B cell (primary cell): ENCODE measurements at regions not wholly inside any gene's neighbourhood (a gene's known extent, or its start where the extent isn't known, plus 50 kb on each side); places are given as distances from the start of the nearest gene placed in this dataset.

Experiments
- ATAC-seq: fragments of 200-7000 bp; cut with Tn5 transposase; one replicate; pipeline ENCODE4 v1.10.0; 2021; ENCODE audit warnings: low read depth, mild to moderate bottlenecking, moderate number of reproducible peaks, moderate library complexity
- CTCF ChIA-PET: fragments of 350-600 bp; sonication (Branson Sonifier 250); formaldehyde crosslinking; loops from one replicate; lab custom pipeline; 2021; ENCODE audit warnings: antibody characterized with exemption, inconsistent platforms; lab: Charles Lee
- POLR2A ChIA-PET: fragments of 350-600 bp; sonication (Branson Sonifier 250); formaldehyde crosslinking; loops from one replicate; lab custom pipeline; 2021; ENCODE audit warnings: antibody characterized with exemption; lab: Charles Lee
- DNase-seq: peaks from one replicate; pipeline ENCODE4 v3.0.0; 2013
- H2AFZ ChIP-seq: 2 replicates; pipeline ENCODE4 v1.6.1; 2012; ENCODE audit warnings: mild to moderate bottlenecking, low read depth, low read length; ENCODE audit not compliant: insufficient read depth, poor library complexity, severe bottlenecking
- H3K27ac ChIP-seq, 2 donors: 1 replicate in 1 of 2; 2 replicates in 1 of 2; pipeline ENCODE4 v1.5.1; 2012 to 2013; ENCODE audit warnings: low read length in 2 of 2, mild to moderate bottlenecking in 2 of 2, moderate library complexity in 1 of 2
- H3K27me3 ChIP-seq, 4 experiments: fragments of 200-600 bp in 1 of 4; sonication (generic) in 1 of 4; replicated peaks in 1 of 4; 1 replicate in 2 of 4; 2 replicates in 2 of 4; pipeline versions ENCODE4 v1.6.1 to v1.7.0; 2013 to 2016; ENCODE audit warnings: low read length in 3 of 4, mild to moderate bottlenecking in 2 of 4, mixed read lengths in 1 of 4, moderate library complexity in 1 of 4; ENCODE audit not compliant: insufficient read depth in 4 of 4, control insufficient read depth in 3 of 4; ENCODE audit errors: control extremely low read depth in 1 of 4
- H3K36me3 ChIP-seq, 2 experiments: replicated peaks in 1 of 2; 1 replicate in 1 of 2; 2 replicates in 1 of 2; pipeline versions ENCODE4 v1.6.1 to v1.7.1; 2013; ENCODE audit warnings: low read length in 1 of 2; ENCODE audit not compliant: insufficient read depth in 2 of 2, control insufficient read depth in 1 of 2; ENCODE audit errors: control extremely low read depth in 1 of 2, extremely low read depth in 1 of 2
- H3K4me1 ChIP-seq, 2 donors: fragments of 200-600 bp in 1 of 2; sonication (generic) in 1 of 2; 1 replicate in 1 of 2; 2 replicates in 1 of 2; pipeline versions ENCODE4 v1.5.1 to v1.6.1; 2013 to 2017; ENCODE audit warnings: low read length in 2 of 2; ENCODE audit not compliant: control insufficient read depth in 2 of 2, insufficient read depth in 2 of 2
- H3K4me2 ChIP-seq: replicated peaks from 2 replicates; pipeline ENCODE3; 2012; ENCODE audit warnings: mild to moderate bottlenecking, low read depth, low read length; ENCODE audit not compliant: poor library complexity, severe bottlenecking
- H3K4me3 ChIP-seq, 5 experiments: fragments of 200-600 bp in 1 of 5; sonication (generic) in 1 of 5; 1 replicate in 3 of 5; 2 replicates in 2 of 5; pipeline versions ENCODE4 v1.5.1 to v1.7.0; 2011 to 2016; ENCODE audit warnings: low read length in 4 of 5, mild to moderate bottlenecking in 4 of 5, low read depth in 2 of 5, control low read depth in 1 of 5, moderate library complexity in 1 of 5; ENCODE audit not compliant: insufficient read depth in 1 of 5; ENCODE audit errors: control extremely low read depth in 1 of 5, extremely low read depth in 1 of 5
- H3K79me2 ChIP-seq: fragments of 200-600 bp; sonication (generic); one replicate; pipeline ENCODE4 v1.6.0; 2016; ENCODE audit warnings: low read length; ENCODE audit not compliant: control insufficient read depth, insufficient read depth
- H3K9ac ChIP-seq: fragments of 200-600 bp; sonication (generic); 2 replicates; pipeline ENCODE4 v1.6.1; 2017; ENCODE audit warnings: mild to moderate bottlenecking, low read length, moderate library complexity
- H3K9me3 ChIP-seq, 3 donors: one replicate each; pipeline versions ENCODE4 v1.6.1 to v1.7.1; 2013; ENCODE audit warnings: low read length in 2 of 3; ENCODE audit not compliant: control insufficient read depth in 2 of 3, insufficient read depth in 1 of 3; ENCODE audit errors: control extremely low read depth in 1 of 3
- H4K20me1 ChIP-seq: 2 replicates; pipeline ENCODE4 v1.6.0; 2012; ENCODE audit warnings: mild to moderate bottlenecking, low read length; ENCODE audit not compliant: insufficient read depth, control insufficient read depth, poor library complexity, severe bottlenecking
- H3K27ac Mint-ChIP-seq: one replicate; pipeline ENCODE4 v1.8.0; 2021; ENCODE audit warnings: mixed read lengths
- H3K27me3 Mint-ChIP-seq: one replicate; pipeline ENCODE4 v1.8.0; 2021; ENCODE audit warnings: mixed read lengths
- H3K4me1 Mint-ChIP-seq: one replicate; pipeline ENCODE4 v1.8.0; 2021; ENCODE audit warnings: mixed read lengths
- H3K4me3 Mint-ChIP-seq: one replicate; pipeline ENCODE4 v1.8.0; 2021; ENCODE audit warnings: mixed read lengths
- H3K9me3 Mint-ChIP-seq: one replicate; pipeline ENCODE4 v1.8.0; 2022; ENCODE audit warnings: mixed read lengths; ENCODE audit not compliant: insufficient read depth
- CTCF ChIP-seq: fragments of 200-600 bp; IDR thresholded peaks from one replicate; pipeline ENCODE4 v1.8.0; 2022; ENCODE audit warnings: antibody characterized with exemption, mild to moderate bottlenecking
- EZH2 ChIP-seq: IDR thresholded peaks from 2 replicates; pipeline ENCODE4 v1.6.1; 2012; ENCODE audit warnings: borderline replicate concordance, low read depth, mild to moderate bottlenecking, moderate library complexity, low read length; ENCODE audit not compliant: insufficient read depth, poor library complexity, severe bottlenecking
- WGBS: methylation state at CpG from one replicate; pipeline ENCODE4 v1.1.5; 2013; ENCODE audit warnings: missing lambda C conversion rate; ENCODE audit not compliant: insufficient coverage; 5-methylcytosine and 5-hydroxymethylcytosine counted together
- intact Hi-C: fragments of 100-400 bp; cut with micrococcal nuclease; formaldehyde crosslinking; loops from one replicate; pipeline ENCODE4 v1.10.0; 2022

GRCh38 chr2:18959200-18959599 lies 369.8 kb upstream of the NT5C1B start:
- Histone ChIP-seq H2AFZ (no peak overlapping the region), H3K9ac (no peak overlapping the region), H4K20me1 (no peaks in the 10 kb centered on the region), H3K27ac (no peak overlapping the region), H3K4me2 (no peak overlapping the region), H3K79me2 (no peaks in the 10 kb centered on the region), H3K9me3 (no peaks in the 10 kb centered on the region), H3K27me3 (no peaks in the 10 kb centered on the region), H3K4me3 (no peak overlapping the region), H3K4me1 (no peaks in the 10 kb centered on the region), H3K36me3 (no peaks in the 10 kb centered on the region)
- peaks cover 2% of the 10 kb centered on the region for H3K9me3 Mint-ChIP-seq
- POLR2A ChIA-PET = no interaction called here
- H3K4me3 Mint-ChIP-seq = no peak overlapping the region
- no CpG with 5 or more reads among the region's 1 CpG for WGBS
- no peak overlapping the region for H3K27ac Mint-ChIP-seq
- DNase-seq = no peak
- no peaks in the 10 kb centered on the region for H3K27me3 Mint-ChIP-seq
- intact Hi-C loops = no loop called here
- CTCF ChIA-PET = interaction anchor here (1.0 kb wide), 1 partner anchor 22 kb away, joined by 3 read pairs; no protein-coding TSS in a partner anchor
- H3K4me1 Mint-ChIP-seq = no peaks in the 10 kb centered on the region
- ATAC-seq = no peak
- TF ChIP-seq EZH2 = no peak
- TF ChIP-seq CTCF = no peak

DNA sequence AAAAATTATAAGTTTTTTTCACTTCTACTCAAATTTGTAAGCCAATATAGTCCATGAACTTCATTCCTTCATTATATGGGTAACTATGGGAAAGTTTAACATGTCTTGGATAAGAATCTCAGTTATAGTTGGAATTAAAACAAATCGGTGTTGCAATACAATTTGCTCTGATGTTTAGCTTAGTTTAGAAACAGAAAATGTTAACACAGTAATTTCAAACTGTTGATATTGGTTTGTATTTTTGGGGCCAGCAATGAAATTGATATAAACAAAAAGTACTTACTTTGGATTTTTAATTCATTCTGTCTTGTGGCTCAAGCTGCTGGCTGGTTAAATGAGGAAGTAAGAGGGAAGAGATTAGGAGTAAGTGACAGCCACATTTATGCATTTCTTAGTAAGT lies 368.5 kb upstream of the NT5C1B start:
- intact Hi-C loops = no loop called here
- no peak overlapping the region for H3K4me2 ChIP-seq
- no peaks in the 10 kb centered on the region for H3K27me3 Mint-ChIP-seq
- no peaks in the 10 kb centered on the region for H3K4me1 Mint-ChIP-seq
- H3K4me3 ChIP-seq = no peak overlapping the region
- ATAC-seq (no peak), DNase-seq (no peak)
- POLR2A ChIA-PET = no interaction called here
- no peaks in the 10 kb centered on the region for H4K20me1 ChIP-seq
- no peaks in the 10 kb centered on the region for H3K9me3 ChIP-seq
- no peak overlapping the region for H3K27ac Mint-ChIP-seq
- no peak overlapping the region for H3K4me3 Mint-ChIP-seq
- WGBS = no CpG with 5 or more reads among the region's 1 CpG
- no peak overlapping the region for H3K27ac ChIP-seq
- no peak overlapping the region for H2AFZ ChIP-seq
- no peaks in the 10 kb centered on the region for H3K27me3 ChIP-seq
- TF ChIP-seq CTCF = no peak
- TF ChIP-seq EZH2 = no peak
- no peaks in the 10 kb centered on the region for H3K4me1 ChIP-seq
- no peak overlapping the region for H3K9ac ChIP-seq
- H3K36me3 ChIP-seq = no peaks in the 10 kb centered on the region
- CTCF ChIA-PET = no interaction called here
- no peaks in the 10 kb centered on the region for H3K79me2 ChIP-seq
- peaks cover 2% of the 10 kb centered on the region for H3K9me3 Mint-ChIP-seq
